A673 (cell line): ENCODE measurements at regions not wholly inside any gene's neighbourhood (a gene's known extent, or its start where the extent isn't known, plus 50 kb on each side); places are given as distances from the start of the nearest gene placed in this dataset.

Experiments used
- CTCF ChIP-seq: fragments of 300-800, 200-600 bp; sonication (generic); conservative IDR thresholded peaks from 2 replicates; pipeline ENCODE4 v1.5.1; 2017; ENCODE audit warnings: low read depth, mild to moderate bottlenecking, antibody characterized with exemption, low read length, moderate library complexity, mixed read lengths
- EZH2 ChIP-seq: fragments of 200-600 bp; sonication (generic); IDR thresholded peaks from 2 replicates; pipeline ENCODE4 v1.6.1; 2017; ENCODE audit warnings: borderline replicate concordance, low read depth, mild to moderate bottlenecking, mixed read lengths, antibody characterized with exemption, low read length; ENCODE audit not compliant: poor library complexity, severe bottlenecking

- TF ChIP-seq CTCF (no peak), EZH2 (no peak)
These were observed 867.3 kb downstream of the PLA2G4A start for GRCh38 chr1:187696073-187696472.
